22Rv1 (cell line): ENCODE measurements at regions not wholly inside any gene's neighbourhood (a gene's known extent, or its start where the extent isn't known, plus 50 kb on each side); places are given as distances from the start of the nearest gene placed in this dataset.

Experiments used
- ZFX ChIP-seq: fragments of 450-650 bp; IDR thresholded peaks from 2 replicates; pipeline ENCODE4 v1.6.1; 2017; ENCODE audit warnings: antibody characterized with exemption, borderline replicate concordance
- TF ChIP-seq, protein P1 (sequence below): fragments of 450-650 bp; IDR thresholded peaks from 2 replicates; pipeline ENCODE4 v1.5.1; 2017; ENCODE audit warnings: mild to moderate bottlenecking

DNA sequence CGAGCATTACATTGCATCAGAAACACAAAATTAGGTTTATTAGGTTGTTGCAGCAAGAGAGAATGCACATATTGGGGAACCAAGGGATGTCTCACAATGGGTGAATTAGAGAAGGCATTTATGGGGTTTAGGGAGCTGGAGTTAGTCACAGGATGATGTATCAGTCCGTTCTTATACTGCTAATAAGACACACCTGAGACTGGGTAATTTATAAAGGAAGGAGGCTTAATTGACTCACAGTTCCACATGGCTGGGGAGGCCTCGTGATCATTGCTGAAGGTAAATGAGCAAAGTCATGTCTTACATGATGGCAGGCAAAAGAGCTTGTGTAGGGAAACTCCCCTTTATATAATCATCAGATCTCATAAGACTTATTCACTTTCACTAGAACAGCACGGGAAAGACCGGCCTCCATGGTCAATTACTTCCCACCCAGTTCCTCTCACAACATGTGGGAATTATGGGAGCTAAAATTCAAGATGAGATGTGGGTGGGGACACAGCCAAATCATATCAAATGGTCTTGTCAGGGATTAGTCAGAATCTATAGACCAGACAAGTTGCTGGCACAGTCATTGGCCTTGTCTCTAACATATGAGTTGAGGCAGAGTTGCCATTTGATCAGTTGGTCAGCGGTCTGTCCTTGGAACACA lies 61.9 kb upstream of the RBMS1 start:
- TF ChIP-seq, protein P1, sequence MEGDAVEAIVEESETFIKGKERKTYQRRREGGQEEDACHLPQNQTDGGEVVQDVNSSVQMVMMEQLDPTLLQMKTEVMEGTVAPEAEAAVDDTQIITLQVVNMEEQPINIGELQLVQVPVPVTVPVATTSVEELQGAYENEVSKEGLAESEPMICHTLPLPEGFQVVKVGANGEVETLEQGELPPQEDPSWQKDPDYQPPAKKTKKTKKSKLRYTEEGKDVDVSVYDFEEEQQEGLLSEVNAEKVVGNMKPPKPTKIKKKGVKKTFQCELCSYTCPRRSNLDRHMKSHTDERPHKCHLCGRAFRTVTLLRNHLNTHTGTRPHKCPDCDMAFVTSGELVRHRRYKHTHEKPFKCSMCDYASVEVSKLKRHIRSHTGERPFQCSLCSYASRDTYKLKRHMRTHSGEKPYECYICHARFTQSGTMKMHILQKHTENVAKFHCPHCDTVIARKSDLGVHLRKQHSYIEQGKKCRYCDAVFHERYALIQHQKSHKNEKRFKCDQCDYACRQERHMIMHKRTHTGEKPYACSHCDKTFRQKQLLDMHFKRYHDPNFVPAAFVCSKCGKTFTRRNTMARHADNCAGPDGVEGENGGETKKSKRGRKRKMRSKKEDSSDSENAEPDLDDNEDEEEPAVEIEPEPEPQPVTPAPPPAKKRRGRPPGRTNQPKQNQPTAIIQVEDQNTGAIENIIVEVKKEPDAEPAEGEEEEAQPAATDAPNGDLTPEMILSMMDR, result no peak
- no peak for TF ChIP-seq ZFX
